ENCODE measurements at regions not wholly inside any gene's neighbourhood (a gene's known extent, or its start where the extent isn't known, plus 50 kb on each side); places are given as distances from the start of the nearest gene placed in this dataset.

GRCh38 chr3:21310161-21310560 lies 440.8 kb downstream of the ZNF385D start (continued):
- no peak for TF ChIP-seq CTCF (conservative IDR thresholded peaks at IDR 0.05; ENCODE audit: low read depth in 2 of 2)
- TF ChIP-seq EZH2phosphoT487 (IDR thresholded peaks at IDR 0.05; ENCODE audit: unreplicated experiment) = no peak

- peaks cover 3% of the 10 kb centered on the region; the same call in 1 of the 2 replicates for H3K9me2 ChIP-seq (ENCODE audit: insufficient read depth)
- ATAC-seq = no peak
- no peaks in the 10 kb centered on the region for H3K36me3 ChIP-seq (ENCODE audit: insufficient read depth)
- H3F3A ChIP-seq (replicated peaks; ENCODE audit: low read depth) = no peaks in the 10 kb centered on the region
- Mint-ChIP-seq H3K9me3 (peaks cover 7% of the 10 kb centered on the region), H3K27me3 (ENCODE audit: insufficient read depth, low read depth, poor library complexity) (peaks cover 5% of the 10 kb centered on the region), H3K27ac (no peak overlapping the region), H3K4me1 (no peaks in the 10 kb centered on the region), H3K36me3 (ENCODE audit: low read depth) (peaks cover 4% of the 10 kb centered on the region; the same call in 1 of the 3 replicates), H3K4me3 (no peak overlapping the region)
- H3K27ac ChIP-seq (ENCODE audit: low read depth) = no peak overlapping the region
- H3K4me1 ChIP-seq (ENCODE audit: insufficient read depth) = no peaks in the 10 kb centered on the region
- H2AFZ ChIP-seq = no peak overlapping the region
- no peak for TF ChIP-seq ZNF114 (CRISPR knock-in tag; IDR thresholded peaks at IDR 0.05)
- TF ChIP-seq CTCF (conservative IDR thresholded peaks at IDR 0.05; ENCODE audit: low read depth in 2 of 2) = peak; percentile 53 to 55
- H3K4me2 ChIP-seq = no peak overlapping the region
- H3K4me3 ChIP-seq = no peak overlapping the region
- no peaks in the 10 kb centered on the region for H4K20me1 ChIP-seq (replicated peaks; ENCODE audit: insufficient read depth)
- no peaks in the 10 kb centered on the region for H3K79me2 ChIP-seq (replicated peaks; ENCODE audit: insufficient read depth)
- DNase-seq (ENCODE audit: low spot score) = peak; percentile 41
- no peaks in the 10 kb centered on the region for H3K27me3 ChIP-seq (ENCODE audit: insufficient read depth)
These were observed 453.7 kb downstream of the ZNF385D start for GRCh38 chr3:21297304-21297703.

- no peak overlapping the region for H3K4me2 ChIP-seq
- H3K27me3 ChIP-seq (ENCODE audit: insufficient read depth) = no peaks in the 10 kb centered on the region
- no peak for TF ChIP-seq CREB1 (CRISPR knock-in tag; IDR thresholded peaks at IDR 0.05; ENCODE audit: low read depth)
- no peak for TF ChIP-seq EZH2 (IDR thresholded peaks at IDR 0.05; ENCODE audit: low read depth, unreplicated experiment)
- TF ChIP-seq ZNF114 (CRISPR knock-in tag; IDR thresholded peaks at IDR 0.05) = no peak
- no peak for TF ChIP-seq ZNF331 (CRISPR knock-in tag; IDR thresholded peaks at IDR 0.05; ENCODE audit: low read depth)
- no peak for TF ChIP-seq REST (IDR thresholded peaks at IDR 0.05; ENCODE audit: unreplicated experiment)
- TF ChIP-seq ETS1 (IDR thresholded peaks at IDR 0.05) = no peak
- TF ChIP-seq CTCF (conservative IDR thresholded peaks at IDR 0.05; ENCODE audit: low read depth in 2 of 2) = no peak
- TF ChIP-seq POLR2AphosphoS5 (IDR thresholded peaks at IDR 0.05; ENCODE audit: low read depth) = no peak
- no peak for TF ChIP-seq EZH2phosphoT487 (IDR thresholded peaks at IDR 0.05; ENCODE audit: unreplicated experiment)
- TF ChIP-seq STAT1 (IDR thresholded peaks at IDR 0.05; ENCODE audit: unreplicated experiment) = no peak
- TF ChIP-seq NANOG (IDR thresholded peaks at IDR 0.05; ENCODE audit: borderline replicate concordance) = no peak
- no peak for TF ChIP-seq JUNB (IDR thresholded peaks at IDR 0.05; ENCODE audit: unreplicated experiment)
These were observed 456.2 kb downstream of the ZNF385D start for GRCh38 chr3:21294768-21295167.

More at GRCh38 chr3:21294768-21295167, 456.2 kb downstream of the ZNF385D start:
- Histone ChIP-seq H3F3A (replicated peaks; ENCODE audit: low read depth) (no peaks in the 10 kb centered on the region), H3K79me2 (replicated peaks; ENCODE audit: insufficient read depth) (no peaks in the 10 kb centered on the region), H3K27ac (ENCODE audit: low read depth) (no peak overlapping the region), H2AFZ (no peak overlapping the region), H4K20me1 (replicated peaks; ENCODE audit: insufficient read depth) (no peaks in the 10 kb centered on the region), H3K4me3 (no peak overlapping the region), H3K36me3 (ENCODE audit: insufficient read depth) (no peaks in the 10 kb centered on the region), H3K9me2 (ENCODE audit: insufficient read depth) (no peaks in the 10 kb centered on the region), H3K4me1 (ENCODE audit: insufficient read depth) (no peaks in the 10 kb centered on the region)
- H3K27ac Mint-ChIP-seq = no peak overlapping the region
- DNase-seq (ENCODE audit: low spot score) = no peak
- peaks cover 4% of the 10 kb centered on the region; the same call in 1 of the 3 replicates for H3K36me3 Mint-ChIP-seq (ENCODE audit: low read depth)
- H3K27me3 Mint-ChIP-seq (ENCODE audit: insufficient read depth, low read depth, poor library complexity) = no peaks in the 10 kb centered on the region
- H3K4me1 Mint-ChIP-seq = no peaks in the 10 kb centered on the region
- peaks cover 5% of the 10 kb centered on the region; the same call in 2 of the 3 replicates for H3K9me3 Mint-ChIP-seq
- ATAC-seq = no peak
- no peak overlapping the region for H3K4me3 Mint-ChIP-seq
